Neural cell (in vitro differentiated cells): ENCODE measurements at regions not wholly inside any gene's neighbourhood (a gene's known extent, or its start where the extent isn't known, plus 50 kb on each side); places are given as distances from the start of the nearest gene placed in this dataset.

ENCODE experiments used
- H2AFZ ChIP-seq: fragments of 200-600, 300-800 bp; sonication (generic), shearing (Covaris generic); 2 replicates; pipeline ENCODE4 v1.6.0; 2014; ENCODE audit warnings: low read depth, mild to moderate bottlenecking, antibody characterized with exemption, low read length, moderate library complexity
- H3F3A ChIP-seq: fragments of 200-600 bp; shearing (Covaris generic); 2 replicates; pipeline ENCODE4 v1.6.1; 2016; ENCODE audit warnings: mild to moderate bottlenecking, moderate library complexity, mixed read lengths, antibody characterized with exemption, low read length; ENCODE audit not compliant: insufficient read depth, poor library complexity, severe bottlenecking
- H3K27ac ChIP-seq: fragments of 200-600, 300-800 bp; sonication (generic), shearing (Covaris generic); 2 replicates; pipeline ENCODE4 v1.5.1; 2014; ENCODE audit warnings: mild to moderate bottlenecking, low read length, moderate library complexity
- H3K27me3 ChIP-seq: fragments of 300-800, 200-600 bp; sonication (generic), shearing (Covaris generic); 2 replicates; pipeline ENCODE4 v1.6.0; 2014; ENCODE audit warnings: mild to moderate bottlenecking, low read depth, low read length, moderate library complexity; ENCODE audit not compliant: insufficient read depth
- H3K36me3 ChIP-seq: fragments of 300-800, 200-600 bp; sonication (generic), shearing (Covaris generic); 2 replicates; pipeline ENCODE4 v1.5.1; 2014; ENCODE audit warnings: mild to moderate bottlenecking, antibody characterized with exemption, low read length, moderate library complexity; ENCODE audit not compliant: insufficient read depth
- H3K4me2 ChIP-seq: fragments of 300-800, 200-600 bp; sonication (generic), shearing (Covaris generic); 2 replicates; pipeline ENCODE4 v1.6.0; 2014; ENCODE audit warnings: mild to moderate bottlenecking, low read length
- H3K4me3 ChIP-seq: fragments of 300-800, 200-600 bp; sonication (generic), shearing (Covaris generic); 2 replicates; pipeline ENCODE4 v1.5.1; 2014; ENCODE audit warnings: mild to moderate bottlenecking, low read length, moderate library complexity
- H3K79me2 ChIP-seq: fragments of 200-600 bp; shearing (Covaris generic); replicated peaks from 2 replicates; pipeline ENCODE4 v1.6.0; 2014; ENCODE audit warnings: mild to moderate bottlenecking, low read length, moderate library complexity; ENCODE audit not compliant: insufficient read depth
- H3K9ac ChIP-seq: fragments of 300-800, 200-600 bp; sonication (generic), shearing (Covaris generic); 2 replicates; pipeline ENCODE4 v1.6.1; 2016; ENCODE audit warnings: mild to moderate bottlenecking, low read length, mixed read lengths
- H3K9me2 ChIP-seq: fragments of 200-600 bp; shearing (Covaris generic); 2 replicates; pipeline ENCODE4 v1.6.1; 2016; ENCODE audit warnings: mild to moderate bottlenecking, low read length, mixed read lengths; ENCODE audit not compliant: insufficient read depth
- H3K9me3 ChIP-seq: fragments of 200-600, 300-800 bp; sonication (generic), shearing (Covaris generic); 2 replicates; pipeline ENCODE4 v1.6.1; 2016; ENCODE audit warnings: mild to moderate bottlenecking, mixed run types, low read length, moderate library complexity, mixed read lengths
- H4K20me1 ChIP-seq: fragments of 200-600 bp; shearing (Covaris generic); 2 replicates; pipeline ENCODE4 v1.6.1; 2016; ENCODE audit warnings: mild to moderate bottlenecking, mixed run types; ENCODE audit not compliant: insufficient read depth
- EP300 ChIP-seq: fragments of 450-650 bp; conservative IDR thresholded peaks from 2 replicates; pipeline ENCODE4 v1.6.1; 2014; ENCODE audit warnings: antibody characterized with exemption, mild to moderate bottlenecking, moderate library complexity; ENCODE audit not compliant: poor library complexity, severe bottlenecking
- EZH2 ChIP-seq: fragments of 200-600, 300-800 bp; shearing (Covaris generic), sonication (generic); IDR thresholded peaks from 2 replicates; pipeline ENCODE4 v1.6.1; 2014; ENCODE audit warnings: antibody characterized with exemption, low read length, borderline replicate concordance, mild to moderate bottlenecking; ENCODE audit not compliant: insufficient read depth, poor library complexity, severe bottlenecking
- MXI1 ChIP-seq: fragments of 450-650 bp; conservative IDR thresholded peaks from 2 replicates; pipeline ENCODE4 v1.6.1; 2014; ENCODE audit warnings: antibody characterized with exemption, mild to moderate bottlenecking; ENCODE audit not compliant: poor library complexity, severe bottlenecking
- POLR2AphosphoS5 ChIP-seq: IDR thresholded peaks from 2 replicates; pipeline ENCODE4 v1.6.1; 2012
- RAD21 ChIP-seq: fragments of 450-650 bp; conservative IDR thresholded peaks from 2 replicates; pipeline ENCODE4 v1.6.1; 2014; ENCODE audit warnings: antibody characterized with exemption, mild to moderate bottlenecking, moderate library complexity
- REST ChIP-seq: IDR thresholded peaks from 2 replicates; pipeline ENCODE4 v1.6.1; 2012; ENCODE audit warnings: borderline replicate concordance
- TAF1 ChIP-seq: IDR thresholded peaks from 2 replicates; pipeline ENCODE4 v1.6.1; 2012; ENCODE audit warnings: low read depth
- TF ChIP-seq, protein P1 (sequence below): fragments of 450-650 bp; IDR thresholded peaks from 2 replicates; pipeline ENCODE4 v1.5.1; 2014; ENCODE audit warnings: antibody characterized with exemption, mild to moderate bottlenecking, moderate library complexity; ENCODE audit not compliant: poor library complexity, severe bottlenecking

DNA sequence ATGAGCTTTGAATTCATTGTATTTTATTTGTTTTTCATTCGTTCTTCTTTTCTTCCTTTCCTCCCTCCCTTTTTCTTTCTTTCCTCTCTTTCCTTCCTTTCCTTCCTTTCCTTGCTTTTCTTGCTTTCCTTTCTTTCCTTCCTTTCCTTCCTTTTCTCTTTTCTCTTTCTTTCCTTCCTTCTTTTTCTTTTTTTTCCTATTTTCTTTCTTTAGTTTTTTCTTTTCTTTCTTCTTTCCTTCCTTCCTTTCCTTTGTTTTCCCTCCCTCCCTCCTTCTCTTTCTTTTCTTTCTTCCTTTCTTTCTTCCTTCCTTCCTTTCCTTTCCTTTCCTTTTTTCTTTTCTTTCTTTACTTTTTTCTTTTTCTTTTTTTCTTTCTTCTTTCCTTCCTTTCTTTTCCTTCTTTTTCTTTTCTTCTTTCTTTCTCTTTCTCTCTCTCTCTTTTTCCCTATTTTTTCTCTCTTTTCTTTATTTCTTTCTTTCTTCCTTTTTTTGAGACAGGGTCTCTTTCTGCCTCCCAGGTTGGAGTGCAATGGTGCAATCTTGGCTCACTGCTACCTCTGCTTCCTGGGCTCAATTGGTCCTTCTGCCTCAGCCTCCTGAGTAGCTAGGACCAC is 357.1 kb upstream of the PRR16 start:
- H3K4me2 ChIP-seq: no peak overlapping the region

GRCh38 chr5:120108586-120109248 is 355.4 kb upstream of the PRR16 start:
- Histone ChIP-seq H3F3A (no peaks in the 10 kb centered on the region), H3K27ac (no peak overlapping the region), H3K9me2 (no peaks in the 10 kb centered on the region), H3K79me2 (no peaks in the 10 kb centered on the region), H3K9ac (no peak overlapping the region), H4K20me1 (no peaks in the 10 kb centered on the region), H3K4me3 (no peak overlapping the region), H3K36me3 (no peaks in the 10 kb centered on the region), H3K4me2 (no peak overlapping the region), H3K27me3 (no peaks in the 10 kb centered on the region), H2AFZ (no peak overlapping the region), H3K9me3 (no peaks in the 10 kb centered on the region)
- no peak for TF ChIP-seq EZH2
- TF ChIP-seq MXI1: no peak
- TF ChIP-seq REST: no peak
- TF ChIP-seq EP300: no peak
- no peak for TF ChIP-seq RAD21
- TF ChIP-seq POLR2AphosphoS5: no peak

More for the DNA sequence above, 357.1 kb upstream of the PRR16 start:
- Histone ChIP-seq H3K79me2 (no peaks in the 10 kb centered on the region), H3K27ac (no peak overlapping the region), H2AFZ (no peak overlapping the region), H3K9me2 (no peaks in the 10 kb centered on the region), H3K4me3 (no peak overlapping the region), H3K9me3 (no peaks in the 10 kb centered on the region), H3K36me3 (no peaks in the 10 kb centered on the region), H3K27me3 (no peaks in the 10 kb centered on the region), H4K20me1 (no peaks in the 10 kb centered on the region), H3K9ac (no peak overlapping the region), H3F3A (no peaks in the 10 kb centered on the region)
- TF ChIP-seq TAF1: no peak
- TF ChIP-seq REST: no peak
- TF ChIP-seq, protein P1, sequence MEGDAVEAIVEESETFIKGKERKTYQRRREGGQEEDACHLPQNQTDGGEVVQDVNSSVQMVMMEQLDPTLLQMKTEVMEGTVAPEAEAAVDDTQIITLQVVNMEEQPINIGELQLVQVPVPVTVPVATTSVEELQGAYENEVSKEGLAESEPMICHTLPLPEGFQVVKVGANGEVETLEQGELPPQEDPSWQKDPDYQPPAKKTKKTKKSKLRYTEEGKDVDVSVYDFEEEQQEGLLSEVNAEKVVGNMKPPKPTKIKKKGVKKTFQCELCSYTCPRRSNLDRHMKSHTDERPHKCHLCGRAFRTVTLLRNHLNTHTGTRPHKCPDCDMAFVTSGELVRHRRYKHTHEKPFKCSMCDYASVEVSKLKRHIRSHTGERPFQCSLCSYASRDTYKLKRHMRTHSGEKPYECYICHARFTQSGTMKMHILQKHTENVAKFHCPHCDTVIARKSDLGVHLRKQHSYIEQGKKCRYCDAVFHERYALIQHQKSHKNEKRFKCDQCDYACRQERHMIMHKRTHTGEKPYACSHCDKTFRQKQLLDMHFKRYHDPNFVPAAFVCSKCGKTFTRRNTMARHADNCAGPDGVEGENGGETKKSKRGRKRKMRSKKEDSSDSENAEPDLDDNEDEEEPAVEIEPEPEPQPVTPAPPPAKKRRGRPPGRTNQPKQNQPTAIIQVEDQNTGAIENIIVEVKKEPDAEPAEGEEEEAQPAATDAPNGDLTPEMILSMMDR: no peak
- TF ChIP-seq MXI1: no peak
